ENCODE measurements at regions not wholly inside any gene's neighbourhood (a gene's known extent, or its start where the extent isn't known, plus 50 kb on each side); places are given as distances from the start of the nearest gene placed in this dataset.

DNA sequence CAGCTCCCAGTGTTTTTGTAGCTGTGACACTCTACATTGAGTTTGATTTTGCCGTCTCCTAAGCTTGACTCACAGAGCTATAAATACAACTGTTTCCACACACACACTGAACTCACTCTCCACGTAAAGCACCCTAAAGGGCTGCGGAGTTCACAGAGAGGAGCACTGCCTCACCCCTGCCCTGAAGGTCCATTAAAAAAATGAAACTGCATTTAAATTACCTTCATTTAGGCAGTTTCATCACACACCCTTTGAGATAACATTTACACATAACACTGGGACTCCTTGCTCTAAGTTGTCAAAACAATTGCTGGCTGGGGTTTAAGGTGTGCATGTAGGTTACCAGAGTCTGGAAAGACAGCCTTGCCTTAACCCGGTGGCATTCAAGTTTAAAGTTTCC, 137.1 kb upstream of the MAGI3 start:
- DNase-seq (no peak), ATAC-seq (ENCODE audit: poor library complexity) (peak; percentile 79)
- intact Hi-C loops (cut with DNase I) = no loop called here

GRCh38 chr1:113253590-113253989, 136.7 kb upstream of the MAGI3 start:
- DNase-seq (no peak), ATAC-seq (ENCODE audit: poor library complexity) (no peak)
- intact Hi-C loops (cut with DNase I) = no loop called here

- intact Hi-C loops (cut with DNase I) = no loop called here
- ATAC-seq (ENCODE audit: poor library complexity) (no peak), DNase-seq (no peak)
Measured at GRCh38 chr1:113255038-113255719, 135.1 kb upstream of the MAGI3 start.

- DNase-seq = no peak
- intact Hi-C loops (cut with DNase I) = no loop called here
- ATAC-seq (ENCODE audit: poor library complexity) = no peak
Measured at GRCh38 chr1:113255720-113256347, 134.5 kb upstream of the MAGI3 start.

- DNase-seq = no peak
- ATAC-seq (ENCODE audit: poor library complexity) = no peak
- intact Hi-C loops (cut with DNase I) = no loop called here
Measured at GRCh38 chr1:113256348-113256729, 134.0 kb upstream of the MAGI3 start.

- intact Hi-C loops (cut with DNase I) = no loop called here
- no peak for ATAC-seq (ENCODE audit: poor library complexity)
- DNase-seq = no peak
Measured at GRCh38 chr1:113259988-113260387, 130.3 kb upstream of the MAGI3 start.

DNA sequence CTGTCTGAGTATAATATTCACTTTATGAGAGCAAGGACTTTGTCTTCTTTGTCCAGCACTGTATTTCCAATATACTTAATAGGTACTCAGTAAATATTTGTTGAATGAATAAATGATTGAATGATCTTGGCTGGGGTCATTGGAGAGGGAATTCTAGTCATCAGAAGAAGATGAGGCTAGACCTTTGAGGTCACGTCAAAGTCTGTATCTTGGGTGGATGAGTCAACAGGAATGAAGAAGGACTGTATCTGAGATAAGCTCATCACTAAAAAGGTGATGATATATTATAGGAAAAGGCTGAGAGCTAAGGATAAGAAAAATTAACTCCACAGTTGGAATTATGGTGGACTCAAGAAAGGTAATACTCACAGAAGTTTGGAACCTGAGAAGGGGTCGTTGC, 125.1 kb upstream of the MAGI3 start:
- ATAC-seq (ENCODE audit: poor library complexity) (no peak), DNase-seq (no peak)
- intact Hi-C loops (cut with DNase I) = no loop called here

- no peak for DNase-seq
- intact Hi-C loops (cut with DNase I) = no loop called here
- ATAC-seq (ENCODE audit: poor library complexity) = no peak
Measured at GRCh38 chr1:113266788-113267187, 123.5 kb upstream of the MAGI3 start.

- ATAC-seq (ENCODE audit: poor library complexity) (no peak), DNase-seq (no peak)
- intact Hi-C loops (cut with DNase I) = no loop called here
Measured at GRCh38 chr1:113269168-113269963, 120.9 kb upstream of the MAGI3 start.

- DNase-seq (no peak), ATAC-seq (ENCODE audit: poor library complexity) (no peak)
- intact Hi-C loops (cut with DNase I) = no loop called here
Measured at GRCh38 chr1:113271039-113271438, 119.3 kb upstream of the MAGI3 start.

GRCh38 chr1:113275083-113275482, 115.2 kb upstream of the MAGI3 start:
- DNase-seq = no peak
- no peak for ATAC-seq (ENCODE audit: poor library complexity)
- intact Hi-C loops (cut with DNase I) = no loop called here

DNA sequence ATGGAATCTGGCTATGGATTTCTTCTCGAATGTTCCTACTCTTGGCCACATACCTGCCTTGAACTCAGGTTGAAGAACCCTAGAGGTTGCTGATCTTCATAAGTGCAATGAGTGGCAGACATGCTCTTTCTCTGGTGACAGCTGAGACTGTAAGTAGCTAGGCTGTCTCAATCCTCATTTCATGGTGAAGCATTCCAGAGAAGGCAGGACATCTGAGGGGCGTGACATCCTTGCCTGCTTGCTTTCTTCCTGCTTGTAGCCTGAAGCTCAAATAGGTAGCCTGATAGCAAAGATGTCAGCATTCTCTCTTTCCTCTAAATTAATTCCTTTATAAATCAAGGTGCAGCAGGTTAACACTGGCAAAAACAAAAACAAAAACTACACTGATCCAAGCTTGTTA, 114.6 kb upstream of the MAGI3 start:
- ATAC-seq (ENCODE audit: poor library complexity) (no peak), DNase-seq (no peak)
- intact Hi-C loops (cut with DNase I) = no loop called here

- DNase-seq = no peak
- intact Hi-C loops (cut with DNase I) = no loop called here
- no peak for ATAC-seq (ENCODE audit: poor library complexity)
Measured at GRCh38 chr1:113276507-113276906, 113.8 kb upstream of the MAGI3 start.

GRCh38 chr1:113278371-113278770, 111.9 kb upstream of the MAGI3 start:
- no peak for ATAC-seq (ENCODE audit: poor library complexity)
- DNase-seq = no peak
- intact Hi-C loops (cut with DNase I) = no loop called here

DNA sequence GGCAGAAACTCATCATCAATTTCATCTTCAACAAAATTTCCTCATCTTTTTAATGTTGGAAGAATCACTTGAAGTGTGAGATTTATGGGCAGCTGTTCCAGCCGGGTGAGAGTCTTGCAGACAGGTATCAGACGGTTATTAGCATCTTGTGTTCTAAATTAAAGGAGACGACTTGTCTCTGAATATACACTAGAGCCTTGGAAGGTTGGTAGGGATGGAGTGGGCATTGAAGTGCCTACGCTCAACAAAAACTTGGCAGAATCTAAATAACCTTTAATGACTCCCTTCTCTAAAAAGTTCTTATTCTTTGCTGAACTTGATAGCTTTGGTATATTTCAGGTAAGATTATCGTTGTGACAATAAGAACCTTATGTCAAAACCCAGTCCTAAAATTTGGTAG, 111.5 kb upstream of the MAGI3 start:
- intact Hi-C loops (cut with DNase I) = no loop called here
- no peak for ATAC-seq (ENCODE audit: poor library complexity)
- no peak for DNase-seq

- intact Hi-C loops (cut with DNase I) = no loop called here
- DNase-seq (no peak), ATAC-seq (ENCODE audit: poor library complexity) (no peak)
Measured at GRCh38 chr1:113279776-113280391, 110.4 kb upstream of the MAGI3 start.

DNA sequence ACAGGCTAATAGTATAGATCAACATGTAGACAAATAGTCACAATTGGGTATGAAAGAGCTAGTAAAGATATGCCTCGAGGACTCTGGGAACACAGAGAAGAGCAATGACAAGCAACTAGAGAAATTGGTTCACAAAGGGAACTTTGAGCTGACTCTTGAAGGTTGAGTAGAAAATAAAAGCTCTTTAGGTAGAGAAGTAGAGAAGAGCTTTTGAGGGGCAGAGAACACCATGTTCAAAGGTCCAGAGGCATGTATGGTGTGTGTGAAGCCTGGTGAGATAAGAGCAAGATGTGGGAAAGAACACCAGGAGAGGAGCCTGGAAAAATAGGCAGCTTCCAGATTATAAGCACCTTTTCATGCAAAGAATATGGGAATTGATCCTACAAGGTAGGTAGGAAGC, 109.7 kb upstream of the MAGI3 start:
- DNase-seq (no peak), ATAC-seq (ENCODE audit: poor library complexity) (no peak)
- intact Hi-C loops (cut with DNase I) = no loop called here

DNA sequence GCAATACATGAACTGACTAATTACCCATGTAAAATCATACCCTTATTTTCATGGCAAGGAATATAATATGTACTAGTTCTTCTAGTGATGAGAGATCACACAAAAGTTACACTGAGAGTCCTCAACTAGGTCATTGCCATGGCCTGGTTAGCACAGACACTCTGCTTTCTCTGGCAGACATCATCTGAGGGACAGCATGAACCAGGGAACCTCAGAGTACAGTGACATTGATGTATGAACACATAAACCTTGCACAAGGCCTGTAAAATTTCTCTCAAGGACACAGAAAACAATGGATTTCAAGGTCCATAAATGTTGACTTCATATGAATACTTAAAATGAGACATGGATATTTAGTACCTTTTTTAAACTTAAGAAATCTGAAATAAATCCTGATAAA, 108.8 kb upstream of the MAGI3 start:
- DNase-seq = no peak
- no peak for ATAC-seq (ENCODE audit: poor library complexity)
- intact Hi-C loops (cut with DNase I) = no loop called here

DNA sequence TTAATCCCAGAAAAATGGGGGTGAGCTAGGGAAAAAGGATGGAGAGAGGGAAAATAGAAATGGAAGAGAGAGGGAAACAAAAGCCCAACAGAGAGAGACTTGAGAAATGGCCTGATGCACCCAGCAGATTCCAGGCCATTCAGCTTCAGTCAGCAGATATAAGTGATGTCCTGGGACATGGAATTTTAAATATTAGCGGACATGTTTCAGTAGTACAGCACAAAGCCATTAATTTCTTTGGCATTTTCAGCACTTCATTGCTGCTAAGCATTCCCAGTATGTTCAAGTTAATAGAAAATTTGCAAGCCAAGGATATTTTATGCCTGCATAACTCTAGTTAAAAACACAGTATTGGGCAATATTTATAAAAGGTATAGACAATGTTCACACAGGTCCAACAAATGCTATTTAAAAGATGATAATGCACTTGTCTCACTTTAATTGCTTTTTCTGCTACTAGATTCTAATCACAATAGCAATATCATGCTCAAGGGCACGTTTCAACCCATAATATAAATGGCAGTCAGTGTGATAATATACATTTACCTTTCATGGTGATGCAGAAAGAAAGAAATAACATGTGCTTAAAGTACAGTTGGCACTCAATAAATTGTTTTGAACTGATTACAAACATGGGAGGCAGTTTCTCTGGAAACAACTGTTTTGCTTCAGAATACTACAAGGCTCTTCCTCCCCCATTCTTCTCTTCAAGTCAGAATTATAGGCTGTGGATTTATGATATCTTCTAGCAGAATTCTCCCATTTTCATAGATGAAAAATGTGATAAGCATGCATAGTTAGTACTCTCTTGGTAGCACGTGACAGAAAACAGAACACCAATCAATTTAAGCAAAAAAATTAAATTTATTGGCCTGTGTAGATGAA, 108.1 kb upstream of the MAGI3 start:
- no peak for DNase-seq
- ATAC-seq (ENCODE audit: poor library complexity) = no peak
- intact Hi-C loops (cut with DNase I) = no loop called here
